K562 (cell line): ENCODE measurements at regions not wholly inside any gene's neighbourhood (a gene's known extent, or its start where the extent isn't known, plus 50 kb on each side); places are given as distances from the start of the nearest gene placed in this dataset.
A peak's percentile ranks its signal among the peaks of the same experiment; 100 is the strongest.

Source experiments
- ATAC-seq: fragments of 200-7000 bp; cut with Tn5 transposase; 3 replicates; pipeline ENCODE4 v1.9.1; 2020; ENCODE audit warnings: moderate library complexity
- BruUV-seq: library from RNA; stranded (reverse); fragments of 400-500 nt; replicated peaks from 2 replicates; lab custom pipeline; 2021; lab: Mats Ljungman, UMichigan
- CTCF ChIA-PET: fragments of 300-600 bp; formaldehyde crosslinking; extraction: SDS; loops from one replicate; lab custom pipeline; 2021; ENCODE audit warnings: low intra/inter-chr PET ratio; lab: Yijun Ruan, JAX
- POLR2A ChIA-PET: fragments of 300-600, 350-650 bp; sonication (Branson Sonifier 250); formaldehyde crosslinking; extraction: SDS; loops from one replicate; lab custom pipeline; 2021; ENCODE audit warnings: antibody characterized with exemption, inconsistent platforms; lab: Yijun Ruan, JAX
- DNase-seq, 4 experiments: peaks; one replicate each; pipeline versions ENCODE4 v3.0.0 to v3.0.0-alpha.2; 2011 to 2018; ENCODE audit warnings: low spot score in 3 of 4, mixed read lengths in 3 of 4; ENCODE audit errors: extremely low read depth in 1 of 4
- FAIRE-seq: peaks from 2 replicates; lab custom pipeline; 2011; peaks lifted over from hg19 to GRCh38; lab: Jason Lieb, UNC
- H2AFZ ChIP-seq: 2 replicates; pipeline ENCODE4 v1.6.0; 2011; ENCODE audit warnings: low read depth, low read length, control low read depth, inconsistent platforms
- H3K27ac ChIP-seq: fragments of 200-600 bp; 3 replicates; pipeline ENCODE4 v1.8.0; 2011; ENCODE audit warnings: low read depth, mild to moderate bottlenecking, control low read depth, inconsistent platforms, low read length, moderate library complexity, mixed read lengths; ENCODE audit errors: extremely low read depth
- H3K27me3 ChIP-seq, 2 experiments: fragments of 300-600 bp in 1 of 2; 2 replicates in 1 of 2; 3 replicates in 1 of 2; pipeline versions ENCODE4 v1.6.0 to v1.8.0; 2011; ENCODE audit warnings: inconsistent platforms in 2 of 2, low read length in 2 of 2, mild to moderate bottlenecking in 1 of 2, mixed read lengths in 1 of 2, moderate library complexity in 1 of 2; ENCODE audit not compliant: control insufficient read depth in 2 of 2, insufficient read depth in 2 of 2
- H3K36me3 ChIP-seq: fragments of 300-600 bp; 3 replicates; pipeline ENCODE4 v1.8.0; 2011; ENCODE audit warnings: mild to moderate bottlenecking, low read length, inconsistent platforms; ENCODE audit not compliant: control insufficient read depth, insufficient read depth
- H3K4me1 ChIP-seq, 2 experiments: fragments of 200-600 bp in 1 of 2; replicated peaks in 1 of 2; 2 replicates in 1 of 2; 3 replicates in 1 of 2; pipeline versions ENCODE4 v1.5.1 to v1.8.0; 2011; ENCODE audit warnings: inconsistent platforms in 2 of 2, low read length in 2 of 2, mild to moderate bottlenecking in 1 of 2, mixed read lengths in 1 of 2, moderate library complexity in 1 of 2; ENCODE audit not compliant: control insufficient read depth in 2 of 2, insufficient read depth in 2 of 2
- H3K4me2 ChIP-seq: 2 replicates; pipeline ENCODE4 v1.6.1; 2011; ENCODE audit warnings: low read length, control low read depth, inconsistent platforms, mixed read lengths; ENCODE audit not compliant: insufficient read depth
- H3K4me3 ChIP-seq: fragments of 200-600 bp; sonication (generic), shearing (Covaris generic); 2 replicates; pipeline ENCODE4 v1.5.1; 2016; ENCODE audit warnings: control low read depth, inconsistent platforms
- H3K79me2 ChIP-seq: fragments of 200-600 bp; 3 replicates; pipeline ENCODE4 v1.8.0; 2011; ENCODE audit warnings: low read length, inconsistent platforms; ENCODE audit not compliant: control insufficient read depth, insufficient read depth
- H3K9ac ChIP-seq, 2 experiments: 2 replicates each; pipeline versions ENCODE4 v1.6.0 to v1.6.1; 2011; ENCODE audit warnings: low read depth in 2 of 2, low read length in 2 of 2, control low read depth in 1 of 2, inconsistent platforms in 1 of 2, mild to moderate bottlenecking in 1 of 2, mixed read lengths in 1 of 2; ENCODE audit not compliant: insufficient read depth in 1 of 2
- H3K9me1 ChIP-seq: one replicate; pipeline ENCODE4 v1.6.0; 2011; ENCODE audit warnings: inconsistent platforms, mild to moderate bottlenecking, low read length, moderate library complexity; ENCODE audit not compliant: control insufficient read depth, insufficient read depth
- H3K9me3 ChIP-seq: replicated peaks from 2 replicates; pipeline ENCODE4 v1.5.1; 2011; ENCODE audit warnings: low read depth, low read length, inconsistent platforms; ENCODE audit not compliant: control insufficient read depth, insufficient read depth
- H4K20me1 ChIP-seq: replicated peaks from 2 replicates; pipeline ENCODE4 v1.6.1; 2011; ENCODE audit warnings: low read length, inconsistent platforms, mixed read lengths; ENCODE audit not compliant: control insufficient read depth, insufficient read depth
- CTCF ChIP-seq, 3 experiments: IDR thresholded peaks in 2 of 3; conservative IDR thresholded peaks in 1 of 3; 2 replicates each; pipeline ENCODE4 v1.5.1; 2011 to 2012; ENCODE audit warnings: low read length in 3 of 3, mild to moderate bottlenecking in 3 of 3, control low read depth in 2 of 3, improper control_type of control experiment in 1 of 3, inconsistent platforms in 1 of 3, low read depth in 1 of 3, mixed read lengths in 1 of 3, moderate library complexity in 1 of 3; ENCODE audit not compliant: insufficient read depth in 2 of 3
- E2F3 ChIP-seq: fragments of 250-450 bp; sonication (Bioruptor Pico); IDR thresholded peaks from 2 replicates; pipeline ENCODE4 v1.4.0; 2020; ENCODE audit warnings: mild to moderate bottlenecking
- FOS ChIP-seq: IDR thresholded peaks from 3 replicates; pipeline ENCODE4 v1.6.1; 2011; ENCODE audit not compliant: insufficient read length; ENCODE audit errors: extremely low read depth
- FOXK1 ChIP-seq: sonication (generic); formaldehyde crosslinking; IDR thresholded peaks from 2 replicates; pipeline ENCODE4 v1.8.0; 2022; ENCODE audit warnings: missing genetic modification reagents, mild to moderate bottlenecking, borderline replicate concordance
- JUND ChIP-seq, 2 experiments: IDR thresholded peaks; 2 replicates in 1 of 2; 3 replicates in 1 of 2; pipeline ENCODE4 v1.6.1; 2011; ENCODE audit warnings: borderline replicate concordance in 2 of 2, low read depth in 2 of 2, low read length in 2 of 2, improper control_type of control experiment in 1 of 2, missing biosample characterization in 1 of 2, missing genetic modification characterization in 1 of 2, missing genetic modification reagents in 1 of 2
- RAD21 ChIP-seq, 2 experiments: fragments of 250-450 bp in 1 of 2; fragments of 450-650 bp in 1 of 2; sonication (Bioruptor Pico) in 1 of 2; formaldehyde crosslinking in 1 of 2; IDR thresholded peaks in 1 of 2; conservative IDR thresholded peaks in 1 of 2; 2 replicates each; pipeline versions ENCODE4 v1.4.0 to v1.8.0; 2020 to 2022; ENCODE audit warnings: mild to moderate bottlenecking in 2 of 2, moderate library complexity in 1 of 2
- RBM25 ChIP-seq: fragments of 200-400 bp; formaldehyde crosslinking; IDR thresholded peaks from 2 replicates; pipeline ENCODE4 v1.6.1; 2018; ENCODE audit warnings: low read length, low read depth, moderate library complexity; ENCODE audit not compliant: severe bottlenecking
- RNF219 ChIP-seq: fragments of 250-450 bp; sonication (Bioruptor Pico); IDR thresholded peaks from 2 replicates; pipeline ENCODE4 v1.5.0; 2022; ENCODE audit warnings: mild to moderate bottlenecking
- ZNF75A ChIP-seq: fragments of 450-650 bp; formaldehyde crosslinking; IDR thresholded peaks from 2 replicates; pipeline ENCODE4 v1.4.0; 2020; ENCODE audit warnings: mild to moderate bottlenecking
- WGBS: fragments of 100-300 bp; shearing (Covaris generic); methylation state at CpG from one replicate; pipeline ENCODE4 v1.1.6; 2016; ENCODE audit warnings: low coverage, mixed read lengths; ENCODE audit not compliant: insufficient coverage; ENCODE audit errors: missing lambda C conversion rate; 5-methylcytosine and 5-hydroxymethylcytosine counted together
- in situ Hi-C: fragments of 300-500 bp; cut with MboI; formaldehyde crosslinking; loops from 4 replicates; pipeline ENCODE4 v1.15.0; 2018; ENCODE audit warnings: inconsistent platforms, mixed read lengths
- intact Hi-C: fragments of 100-400 bp; cut with micrococcal nuclease; formaldehyde crosslinking; loops from 2 replicates; pipeline ENCODE4 v1.14.2; 2022

GRCh38 chr22:27327497-27327896 lies 474.1 kb downstream of the MN1 start:
- Histone ChIP-seq H3K9me3 (no peaks in the 10 kb centered on the region), H3K4me2 (no peak overlapping the region), H3K79me2 (no peaks in the 10 kb centered on the region), H3K36me3 (no peaks in the 10 kb centered on the region), H3K4me1 (no peaks in the 10 kb centered on the region), H3K9me1 (no peaks in the 10 kb centered on the region), H3K9ac (no peak overlapping the region), H2AFZ (no peak overlapping the region), H3K4me3 (no peak overlapping the region), H3K27ac (no peak overlapping the region), H3K27me3 (peaks cover 0 to 6% of the 10 kb centered on the region in 2 experiments; a peak in 1 of 5 replicates), H4K20me1 (no peaks in the 10 kb centered on the region)
- TF ChIP-seq JUND (IDR thresholded peaks at IDR 0.05; ENCODE audit: borderline replicate concordance, low read depth, low read length) (no peak), JUND (tag; IDR thresholded peaks at IDR 0.05; ENCODE audit: borderline replicate concordance, low read depth, low read length) (no peak), RBM25 (peak; percentile 5)
- no TSS peak for BruUV-seq
- ChIA-PET POLR2A (interaction anchor here (0.7 kb wide), 1 partner anchor 1754 kb away, joined by 3 read pairs; no protein-coding TSS in a partner anchor), CTCF (no interaction called here)
- FAIRE-seq = no peak
- WGBS = 0% methylated on average over 1 of the region's 4 CpGs
- ATAC-seq = no peak
- no peak for DNase-seq
- in situ Hi-C loops (no loop called here), intact Hi-C loops (no loop called here)

- CTCF ChIA-PET = no interaction called here
- peak in 1 of 3 experiments; percentile 30; a peak in 1 of 6 replicates for TF ChIP-seq CTCF (IDR thresholded peaks at IDR 0.05 in 2 of 3, conservative IDR thresholded peaks at IDR 0.05 in 1 of 3; ENCODE audit: insufficient read depth in 2 of 3, low read depth in 1 of 3, low read length in 3 of 3)
- TF ChIP-seq FOS = no peak
- TF ChIP-seq RNF219 = no peak
- TF ChIP-seq RBM25 = peak; percentile 19
- TF ChIP-seq E2F3 (CRISPR knock-in tag) = no peak
- TF ChIP-seq RAD21 (CRISPR knock-in tag; conservative IDR thresholded peaks at IDR 0.05 in 1 of 2, IDR thresholded peaks at IDR 0.05 in 1 of 2) = peak in 1 of 2 experiments; percentile 8; a peak in 1 of 4 replicates
- TF ChIP-seq ZNF75A (CRISPR knock-in tag) = no peak
- no peak for TF ChIP-seq FOXK1 (CRISPR knock-in tag)
Observed at GRCh38 chr22:27327981-27328721, 473.4 kb downstream of the MN1 start.

More at GRCh38 chr22:27327981-27328721, 473.4 kb downstream of the MN1 start:
- no peak overlapping the region for H2AFZ ChIP-seq
- POLR2A ChIA-PET = interaction anchor here (0.7 kb wide), 1 partner anchor 1754 kb away, joined by 3 read pairs; no protein-coding TSS in a partner anchor
- H4K20me1 ChIP-seq = no peaks in the 10 kb centered on the region
- no TSS peak for BruUV-seq
- no peak overlapping the region for H3K4me3 ChIP-seq
- no peaks in the 10 kb centered on the region for H3K36me3 ChIP-seq
- H3K27me3 ChIP-seq = peaks cover 0 to 6% of the 10 kb centered on the region in 2 experiments; a peak in 1 of 5 replicates
- no peak overlapping the region for H3K4me2 ChIP-seq
- H3K4me1 ChIP-seq = no peaks in the 10 kb centered on the region
- DNase-seq (no peak), FAIRE-seq (no peak), ATAC-seq (no peak)
- in situ Hi-C loops (no loop called here), intact Hi-C loops (no loop called here)
- H3K9me1 ChIP-seq = no peaks in the 10 kb centered on the region
- WGBS = 0% methylated on average over 4 of the region's 5 CpGs
- H3K27ac ChIP-seq = no peak overlapping the region
- H3K79me2 ChIP-seq = no peaks in the 10 kb centered on the region
- no peaks in the 10 kb centered on the region for H3K9me3 ChIP-seq
- no peak overlapping the region for H3K9ac ChIP-seq
